Effector CD4-positive, alpha-beta T cell (primary cell): ENCODE measurements at regions not wholly inside any gene's neighbourhood (a gene's known extent, or its start where the extent isn't known, plus 50 kb on each side); places are given as distances from the start of the nearest gene placed in this dataset.

Source experiments
- DNase-seq: peaks from one replicate; pipeline ENCODE4 v3.0.0-alpha.2; 2020

DNA sequence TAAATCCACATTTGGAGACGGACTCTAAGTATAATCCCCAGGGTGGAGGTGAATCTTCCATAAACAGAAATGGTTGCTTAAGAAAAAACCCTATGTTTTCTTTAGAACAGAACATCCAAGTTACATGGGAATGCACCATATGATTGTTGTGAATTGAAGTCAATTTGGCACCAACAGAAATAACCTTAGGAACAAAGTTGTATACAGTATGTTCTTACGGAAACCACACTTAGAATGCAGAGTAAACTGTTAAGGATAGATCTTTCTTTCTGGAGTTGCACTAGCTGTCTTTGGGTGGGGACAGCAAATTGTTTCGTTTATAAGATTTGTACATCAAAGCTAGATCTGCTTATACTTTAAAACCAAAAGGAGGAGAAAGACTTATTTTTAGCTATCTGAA, 316.4 kb downstream of the PTEN start:
- no peak for DNase-seq

DNA sequence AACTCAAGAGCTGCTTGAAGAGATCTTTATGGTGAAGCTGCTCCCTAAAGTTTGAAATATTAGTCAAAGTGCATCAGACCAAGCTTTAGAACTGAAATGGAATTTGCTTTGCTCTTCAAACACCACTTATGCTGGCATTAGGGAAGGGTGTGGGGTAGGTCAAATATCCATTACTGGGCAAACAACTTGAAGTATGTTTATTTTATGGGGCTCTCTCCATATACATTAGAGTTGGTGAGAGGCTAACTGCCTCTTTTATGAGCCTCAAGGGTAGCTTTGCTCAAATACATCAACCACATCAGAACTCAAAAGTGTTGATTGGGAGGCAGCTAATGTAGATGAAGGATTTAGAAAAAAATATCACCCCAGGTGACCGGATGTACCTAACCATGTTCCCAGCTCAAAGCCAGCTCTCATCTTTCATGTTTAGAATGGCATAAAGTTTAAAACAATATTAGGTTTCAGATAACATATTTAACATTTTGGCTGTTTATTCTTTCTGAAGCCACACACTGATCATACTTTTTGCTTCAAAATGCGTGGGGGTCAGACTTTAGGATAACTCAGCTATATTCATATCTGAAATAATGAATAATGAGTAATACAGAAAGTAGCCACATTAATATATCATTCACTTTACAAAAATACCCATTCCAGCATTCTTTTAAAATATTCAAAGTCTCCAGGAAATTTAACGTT, 318.6 kb downstream of the PTEN start:
- DNase-seq = no peak

GRCh38 chr10:88182601-88182930, 319.1 kb downstream of the PTEN start:
- no peak for DNase-seq

GRCh38 chr10:88184543-88185297, 321.3 kb downstream of the PTEN start:
- DNase-seq = no peak

GRCh38 chr10:88185830-88186229, 322.4 kb downstream of the PTEN start:
- DNase-seq = no peak

DNA sequence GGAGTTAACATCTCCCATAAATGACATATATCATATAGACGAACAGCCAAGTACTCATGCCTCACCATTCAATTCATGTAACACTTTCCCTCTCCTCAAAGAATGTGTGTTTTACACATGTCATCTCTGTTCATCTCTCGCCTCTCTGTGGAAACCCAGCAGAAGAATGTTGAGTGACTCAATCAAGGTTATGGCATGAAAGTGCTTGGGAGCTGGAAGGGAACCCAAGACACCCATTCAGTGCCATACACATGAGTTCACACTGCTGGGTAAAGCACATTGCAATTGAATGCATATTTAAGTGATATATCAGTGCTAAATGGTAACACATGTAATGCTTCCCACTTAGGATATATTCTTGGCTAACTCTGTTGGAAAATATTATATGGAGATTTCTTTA, 322.9 kb downstream of the PTEN start:
- DNase-seq = no peak

DNA sequence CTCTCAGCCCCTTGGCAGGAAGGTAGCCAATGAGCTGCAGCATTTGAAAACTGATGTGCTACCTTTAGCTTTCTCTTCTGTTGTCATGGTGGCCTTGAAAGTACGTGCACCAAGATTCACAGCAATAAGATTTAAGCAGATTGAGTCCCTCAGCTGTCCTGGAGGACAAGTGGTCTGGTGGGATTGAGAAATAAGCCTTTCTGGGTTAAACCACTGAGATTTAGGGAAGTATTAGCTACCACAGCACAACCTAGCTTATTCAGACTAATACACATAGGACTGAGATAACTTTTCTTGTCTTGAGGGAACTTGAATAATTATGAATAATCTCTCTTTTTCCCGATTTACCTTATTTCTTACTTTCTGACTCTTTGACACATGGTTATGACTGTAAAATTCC, 324.0 kb downstream of the PTEN start:
- no peak for DNase-seq

GRCh38 chr10:88190123-88190522, 326.7 kb downstream of the PTEN start:
- no peak for DNase-seq

DNA sequence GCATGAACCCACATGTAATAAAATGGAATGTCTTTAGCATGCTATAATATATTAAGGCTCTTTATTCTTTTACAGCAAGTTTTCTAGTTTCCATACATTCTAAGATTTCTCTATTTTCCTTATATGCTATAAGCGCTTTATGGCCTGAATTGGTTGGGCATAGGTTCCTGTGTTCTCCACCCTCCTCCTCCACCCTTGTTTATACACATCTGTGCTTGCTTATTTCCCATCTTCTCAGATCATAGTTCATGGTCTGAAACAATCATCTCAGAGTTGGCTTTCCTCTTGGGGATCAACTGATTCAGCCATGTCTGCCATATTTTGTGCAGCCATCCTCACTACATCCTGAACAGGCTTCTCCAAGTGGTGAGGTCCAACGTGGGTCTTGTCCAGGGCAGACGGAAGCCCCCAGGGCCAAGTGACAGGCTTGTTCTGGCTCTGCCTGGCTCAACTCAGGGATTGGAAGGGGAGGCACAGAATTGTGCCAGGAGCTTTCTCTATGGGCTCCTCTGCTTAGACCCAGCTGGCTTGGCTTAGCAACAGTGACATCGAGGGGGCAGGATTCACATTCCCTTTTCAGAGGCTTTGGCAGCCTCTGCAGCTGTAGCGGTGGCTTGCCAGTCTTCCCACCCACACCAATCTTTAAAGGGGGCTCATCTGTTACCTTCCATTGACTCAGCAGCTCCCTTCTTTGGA, 327.3 kb downstream of the PTEN start:
- no peak for DNase-seq

DNA sequence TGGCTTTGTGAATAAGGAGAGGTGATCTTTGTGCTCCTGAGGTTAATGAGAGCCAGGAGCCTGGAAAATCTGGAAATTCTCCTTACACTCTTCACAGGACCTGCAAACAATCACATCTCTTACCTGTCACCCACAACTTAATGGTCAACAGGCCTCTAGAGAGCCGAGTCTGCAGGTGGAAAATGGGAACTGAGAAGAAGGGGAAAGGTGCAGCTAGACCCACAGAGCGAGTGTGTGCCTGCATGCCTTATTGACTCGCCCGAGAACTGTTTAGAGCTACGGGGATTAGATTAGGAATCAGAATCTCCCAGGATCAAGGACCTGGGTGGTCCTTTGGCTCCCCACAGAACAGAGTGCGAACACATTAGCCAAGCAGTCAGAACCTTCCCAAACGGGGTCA, 329.6 kb downstream of the PTEN start:
- DNase-seq = no peak

GRCh38 chr10:88194041-88194887, 330.8 kb downstream of the PTEN start:
- DNase-seq = peak; percentile 17

GRCh38 chr10:88194961-88195367, 331.5 kb downstream of the PTEN start:
- DNase-seq = no peak

- no peak for DNase-seq
Measured at GRCh38 chr10:88195841-88196240, 332.4 kb downstream of the PTEN start.

- DNase-seq = no peak
Measured at GRCh38 chr10:88196291-88196690, 332.9 kb downstream of the PTEN start.

DNA sequence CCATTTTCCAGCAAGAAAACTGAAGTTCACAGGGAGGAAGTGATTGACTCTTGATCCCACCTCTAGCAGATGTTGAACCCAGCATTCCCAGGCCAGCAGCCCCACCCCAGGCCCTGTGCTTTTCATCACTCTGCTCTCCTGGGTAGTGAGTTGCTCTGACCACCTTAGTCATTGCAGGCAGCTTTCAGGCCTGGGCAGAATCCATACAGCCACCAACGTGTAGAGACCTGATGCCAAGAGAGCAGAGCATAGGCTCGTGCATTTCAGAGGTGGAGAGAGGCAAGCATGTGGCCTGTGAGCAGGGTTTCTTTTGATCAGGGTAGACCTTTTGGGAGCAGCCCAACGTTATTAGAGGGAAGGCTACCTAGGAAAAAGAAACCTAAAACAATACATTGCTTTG, 334.6 kb downstream of the PTEN start:
- DNase-seq = no peak

GRCh38 chr10:88200312-88201032, 337.0 kb downstream of the PTEN start:
- DNase-seq = no peak

GRCh38 chr10:88205842-88206446, 342.5 kb downstream of the PTEN start:
- no peak for DNase-seq

DNA sequence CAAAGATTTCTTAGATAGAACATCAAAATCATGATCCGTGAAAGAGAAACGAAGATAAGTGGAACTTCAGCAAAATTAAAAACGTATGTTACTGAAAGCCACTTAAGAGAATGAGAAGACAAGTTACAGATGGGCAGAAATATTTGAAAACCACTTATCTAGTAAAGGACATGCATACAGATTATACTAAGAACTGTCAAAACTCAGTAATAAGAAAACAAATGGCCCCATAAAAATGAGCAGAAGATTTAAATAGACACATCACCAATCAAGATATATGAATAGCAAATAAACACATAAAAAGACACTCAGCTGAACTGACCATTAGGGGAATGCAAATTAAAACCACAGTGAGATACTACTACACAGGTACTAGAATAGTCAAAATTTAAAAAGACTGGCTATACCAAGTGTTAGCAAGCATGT, 343.7 kb downstream of the PTEN start:
- no peak for DNase-seq

DNA sequence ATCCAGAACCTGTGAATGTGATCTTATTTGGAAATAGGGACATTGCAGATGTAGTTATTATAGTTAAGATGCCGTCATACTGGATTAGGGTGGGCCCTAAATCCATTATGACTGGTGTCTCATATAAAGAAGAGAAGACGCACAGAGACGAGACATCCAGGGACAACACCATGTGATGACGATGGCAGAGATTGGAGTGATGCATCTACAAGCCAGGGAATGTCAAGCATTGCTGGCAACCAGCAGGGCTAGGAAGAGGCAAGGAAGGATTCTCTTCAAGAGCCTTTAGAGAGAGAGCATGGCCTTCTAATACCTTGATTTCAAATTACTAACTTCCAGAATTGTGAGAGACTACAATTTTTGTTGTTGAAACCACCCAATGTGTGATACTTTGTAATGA, 345.8 kb downstream of the PTEN start:
- DNase-seq = no peak

DNA sequence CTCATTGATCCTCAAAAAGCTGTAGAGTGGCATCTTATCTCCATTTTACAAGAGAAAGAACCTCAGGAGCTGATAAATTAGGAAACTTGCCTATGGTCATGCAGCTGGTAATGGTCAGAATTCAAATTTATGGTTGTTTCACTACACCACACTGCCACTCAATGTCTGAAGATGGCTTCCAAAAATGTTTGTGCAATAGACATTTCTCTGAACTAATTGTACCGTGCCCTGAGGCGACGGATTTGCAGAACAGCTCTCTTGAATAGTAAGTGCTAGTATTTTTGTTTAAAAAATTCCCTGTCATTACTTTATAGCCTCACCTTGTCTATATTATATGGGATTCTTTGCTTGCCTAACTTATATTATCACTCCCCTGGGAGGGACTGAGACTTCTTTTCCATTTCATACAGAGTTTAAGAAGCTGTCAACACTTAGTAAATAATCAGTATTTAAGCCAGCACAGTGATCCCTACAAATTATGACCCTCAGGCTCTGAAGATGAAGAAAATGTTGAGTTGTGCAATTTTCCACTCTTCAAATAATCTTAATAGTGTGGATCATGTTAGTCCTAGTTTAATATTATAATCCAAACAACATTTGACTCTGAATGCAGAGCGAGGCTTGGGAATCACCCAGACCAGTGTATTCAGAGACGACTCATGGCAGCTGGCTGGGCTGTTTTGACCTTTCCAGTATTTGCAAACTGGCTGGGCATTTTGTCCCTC, 346.6 kb downstream of the PTEN start:
- DNase-seq = no peak

- no peak for DNase-seq
Measured at GRCh38 chr10:88211230-88211629, 347.8 kb downstream of the PTEN start.
